Epithelial cell of proximal tubule (primary cell): ENCODE measurements at regions not wholly inside any gene's neighbourhood (a gene's known extent, or its start where the extent isn't known, plus 50 kb on each side); places are given as distances from the start of the nearest gene placed in this dataset.

Experiments
- DNase-seq: peaks from one replicate; pipeline ENCODE4 v3.0.0-alpha.2; 2011; ENCODE audit warnings: low read depth
- H3K4me3 ChIP-seq: 2 replicates; pipeline ENCODE4 v1.5.1; 2011; ENCODE audit warnings: low read depth, mild to moderate bottlenecking, low read length
- TF ChIP-seq, protein P1 (sequence below): conservative IDR thresholded peaks from 2 replicates; pipeline ENCODE4 v1.5.1; 2012; ENCODE audit warnings: low read depth, mild to moderate bottlenecking, low read length

GRCh38 chr4:137626942-137627738, 94.8 kb upstream of the PCDH18 start:
- TF ChIP-seq, protein P1, sequence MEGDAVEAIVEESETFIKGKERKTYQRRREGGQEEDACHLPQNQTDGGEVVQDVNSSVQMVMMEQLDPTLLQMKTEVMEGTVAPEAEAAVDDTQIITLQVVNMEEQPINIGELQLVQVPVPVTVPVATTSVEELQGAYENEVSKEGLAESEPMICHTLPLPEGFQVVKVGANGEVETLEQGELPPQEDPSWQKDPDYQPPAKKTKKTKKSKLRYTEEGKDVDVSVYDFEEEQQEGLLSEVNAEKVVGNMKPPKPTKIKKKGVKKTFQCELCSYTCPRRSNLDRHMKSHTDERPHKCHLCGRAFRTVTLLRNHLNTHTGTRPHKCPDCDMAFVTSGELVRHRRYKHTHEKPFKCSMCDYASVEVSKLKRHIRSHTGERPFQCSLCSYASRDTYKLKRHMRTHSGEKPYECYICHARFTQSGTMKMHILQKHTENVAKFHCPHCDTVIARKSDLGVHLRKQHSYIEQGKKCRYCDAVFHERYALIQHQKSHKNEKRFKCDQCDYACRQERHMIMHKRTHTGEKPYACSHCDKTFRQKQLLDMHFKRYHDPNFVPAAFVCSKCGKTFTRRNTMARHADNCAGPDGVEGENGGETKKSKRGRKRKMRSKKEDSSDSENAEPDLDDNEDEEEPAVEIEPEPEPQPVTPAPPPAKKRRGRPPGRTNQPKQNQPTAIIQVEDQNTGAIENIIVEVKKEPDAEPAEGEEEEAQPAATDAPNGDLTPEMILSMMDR, result no peak
- H3K4me3 ChIP-seq, result no peak overlapping the region
- DNase-seq, result no peak

DNA sequence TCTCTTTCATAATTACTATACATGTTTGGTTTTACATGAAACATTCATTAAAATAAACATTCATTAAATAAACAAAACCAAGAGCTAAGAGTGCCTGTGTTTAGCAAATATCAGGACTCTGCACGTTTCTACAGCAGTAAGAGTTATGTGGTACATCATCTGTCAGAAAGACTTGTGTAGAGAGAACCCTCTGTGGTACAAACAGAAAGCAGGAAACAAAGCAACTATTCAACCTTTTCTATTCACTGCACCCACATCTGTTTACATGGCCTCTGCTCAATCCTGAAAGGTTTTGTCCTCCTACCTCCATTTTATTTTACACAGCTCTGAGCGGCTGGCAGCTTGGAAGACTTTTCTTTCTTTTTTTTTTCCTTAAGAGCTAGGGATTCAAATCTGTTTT, 90.7 kb upstream of the PCDH18 start:
- TF ChIP-seq, protein P1, result no peak
- H3K4me3 ChIP-seq, result no peak overlapping the region
- DNase-seq, result no peak

DNA sequence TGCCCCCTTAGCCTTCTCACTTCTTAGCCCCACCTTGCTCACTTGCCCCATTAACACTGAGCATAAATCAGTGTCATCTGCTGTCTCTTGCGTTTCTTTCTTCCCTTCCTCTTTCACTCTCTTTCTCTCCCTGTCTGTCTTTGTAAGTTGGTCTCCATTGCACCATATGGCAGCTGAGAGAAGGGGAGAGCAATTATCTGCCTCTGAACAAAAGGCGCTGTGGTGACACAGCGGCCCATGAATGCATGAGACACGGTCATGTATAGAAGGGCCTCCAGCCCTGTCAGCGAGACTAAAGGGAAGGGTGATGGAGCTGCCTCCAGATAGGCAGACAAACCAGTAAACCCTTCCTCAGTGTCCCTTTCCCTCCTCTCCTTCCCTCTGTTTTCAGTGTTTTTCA, 88.8 kb upstream of the PCDH18 start:
- TF ChIP-seq, protein P1, result no peak
- no peak for DNase-seq
- H3K4me3 ChIP-seq, result no peak overlapping the region

- H3K4me3 ChIP-seq, result no peak overlapping the region
- TF ChIP-seq, protein P1, result no peak
These were observed 82.2 kb upstream of the PCDH18 start for GRCh38 chr4:137614491-137614890.

GRCh38 chr4:137611998-137612700, 79.9 kb upstream of the PCDH18 start:
- TF ChIP-seq, protein P1, result no peak
- DNase-seq, result no peak

More at GRCh38 chr4:137614491-137614890, 82.2 kb upstream of the PCDH18 start:
- no peak for DNase-seq

GRCh38 chr4:137610960-137611359, 78.7 kb upstream of the PCDH18 start:
- DNase-seq, result no peak
- TF ChIP-seq, protein P1, result peak; percentile 54
- H3K4me3 ChIP-seq, result no peak overlapping the region

More at GRCh38 chr4:137611998-137612700, 79.9 kb upstream of the PCDH18 start:
- no peak overlapping the region for H3K4me3 ChIP-seq
